CD4-positive, alpha-beta T cell (primary cell): ENCODE measurements at regions not wholly inside any gene's neighbourhood (a gene's known extent, or its start where the extent isn't known, plus 50 kb on each side); places are given as distances from the start of the nearest gene placed in this dataset.

Experiments used
- ATAC-seq: fragments of 200-7000 bp; cut with Tn5 transposase; one replicate; pipeline ENCODE4 v1.10.0; 2022; ENCODE audit warnings: mild to moderate bottlenecking; ENCODE audit not compliant: poor library complexity
- CTCF ChIA-PET: fragments of 350-600 bp; sonication (Branson Sonifier 250); formaldehyde crosslinking; loops from one replicate; lab custom pipeline; 2021; ENCODE audit warnings: antibody characterized with exemption, inconsistent platforms; lab: Charles Lee
- POLR2A ChIA-PET: fragments of 350-600 bp; sonication (Branson Sonifier 250); formaldehyde crosslinking; loops from one replicate; lab custom pipeline; 2021; ENCODE audit warnings: antibody characterized with exemption, inconsistent platforms; lab: Charles Lee
- DNase-seq, 14 experiments: peaks; one replicate each; pipeline ENCODE4 v3.0.0-alpha.2; 2013 to 2020; ENCODE audit warnings: mixed read lengths in 2 of 14
- H3K27ac ChIP-seq, 2 donors: one replicate each; pipeline versions ENCODE4 v1.5.1 to v1.7.0; 2013; ENCODE audit warnings: low read length in 2 of 2, low read depth in 1 of 2, mild to moderate bottlenecking in 1 of 2
- H3K27me3 ChIP-seq, 2 experiments: 1 replicate in 1 of 2; 2 replicates in 1 of 2; pipeline versions ENCODE4 v1.6.1 to v1.7.0; 2013; ENCODE audit warnings: low read length in 2 of 2, control low read depth in 1 of 2, mild to moderate bottlenecking in 1 of 2, moderate library complexity in 1 of 2; ENCODE audit not compliant: insufficient read depth in 2 of 2, control insufficient read depth in 1 of 2
- H3K36me3 ChIP-seq: one replicate; pipeline ENCODE4 v1.6.1; 2013; ENCODE audit warnings: low read length, control low read depth; ENCODE audit not compliant: insufficient read depth
- H3K4me1 ChIP-seq: one replicate; pipeline ENCODE4 v1.6.1; 2013; ENCODE audit warnings: low read length, control low read depth; ENCODE audit not compliant: insufficient read depth
- H3K4me3 ChIP-seq: one replicate; pipeline ENCODE4 v1.5.1; 2013; ENCODE audit warnings: mild to moderate bottlenecking, low read length, moderate library complexity
- H3K9me3 ChIP-seq, 2 experiments: 1 replicate in 1 of 2; 2 replicates in 1 of 2; pipeline versions ENCODE4 v1.6.1 to v1.7.0; 2013; ENCODE audit warnings: low read length in 2 of 2, mild to moderate bottlenecking in 2 of 2, control low read depth in 1 of 2, moderate library complexity in 1 of 2; ENCODE audit not compliant: control insufficient read depth in 1 of 2, insufficient read depth in 1 of 2
- H3K27ac Mint-ChIP-seq: one replicate; pipeline ENCODE4 v1.8.0; 2020; ENCODE audit warnings: mixed read lengths
- H3K27me3 Mint-ChIP-seq: one replicate; pipeline ENCODE4 v1.8.0; 2021; ENCODE audit warnings: mixed read lengths
- H3K36me3 Mint-ChIP-seq: one replicate; pipeline ENCODE4 v1.8.0; 2021; ENCODE audit warnings: low read depth, mixed read lengths
- H3K4me1 Mint-ChIP-seq: one replicate; pipeline ENCODE4 v1.8.0; 2021; ENCODE audit warnings: low read depth, mixed read lengths
- H3K4me3 Mint-ChIP-seq: one replicate; pipeline ENCODE4 v1.8.0; 2020; ENCODE audit warnings: mild to moderate bottlenecking, mixed read lengths
- H3K9me3 Mint-ChIP-seq: one replicate; pipeline ENCODE4 v1.8.0; 2020; ENCODE audit warnings: mixed read lengths
- intact Hi-C, 2 experiments: fragments of 100-400 bp; cut with DNase I in 1 of 2; cut with micrococcal nuclease in 1 of 2; formaldehyde crosslinking; loops; one replicate each; pipeline versions ENCODE4 v1.15.1 to v1.9.0; 2023 to 2025; cut with DNase I, micrococcal nuclease
- TF ChIP-seq, protein P1 (sequence below): fragments of 200-600 bp; IDR thresholded peaks from one replicate; pipeline ENCODE4 v1.8.0; 2022; ENCODE audit warnings: antibody characterized with exemption, mild to moderate bottlenecking

DNA sequence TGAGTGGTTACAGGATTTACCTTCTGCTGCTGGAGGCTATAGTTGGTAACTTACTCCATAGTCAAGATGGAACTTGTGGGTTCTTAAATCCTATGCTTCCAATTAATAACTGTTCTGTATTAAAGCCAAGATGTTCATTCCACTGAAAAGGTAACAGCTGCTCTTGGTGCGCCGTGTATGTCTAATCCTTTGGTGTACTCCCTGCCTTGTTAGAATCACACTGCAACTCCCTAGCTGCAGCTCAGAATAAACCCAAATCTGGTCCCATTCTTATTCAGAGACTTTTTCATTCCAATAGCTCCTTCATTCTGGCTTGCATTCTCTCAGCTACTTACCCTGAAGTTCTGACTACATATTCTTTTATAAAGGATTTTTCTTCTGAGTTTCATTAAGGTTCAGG is 1355.5 kb downstream of the MAT2B start:
- Histone ChIP-seq H3K36me3 (no peaks in the 10 kb centered on the region), H3K4me3 (no peak overlapping the region), H3K27me3 (no peaks in the 10 kb centered on the region), H3K4me1 (no peaks in the 10 kb centered on the region), H3K27ac (no peak overlapping the region), H3K9me3 (peaks cover 0 to under 1% of the 10 kb centered on the region in 2 experiments)
- ATAC-seq, result no peak
- H3K4me1 Mint-ChIP-seq, result no peaks in the 10 kb centered on the region
- no peak overlapping the region for H3K4me3 Mint-ChIP-seq
- no peak overlapping the region for H3K27ac Mint-ChIP-seq
- ChIA-PET POLR2A (no interaction called here), CTCF (no interaction called here)
- intact Hi-C loops, result no loop called here
- no peaks in the 10 kb centered on the region for H3K27me3 Mint-ChIP-seq
- no peaks in the 10 kb centered on the region for H3K36me3 Mint-ChIP-seq
- peaks cover 4% of the 10 kb centered on the region for H3K9me3 Mint-ChIP-seq
- TF ChIP-seq, protein P1, sequence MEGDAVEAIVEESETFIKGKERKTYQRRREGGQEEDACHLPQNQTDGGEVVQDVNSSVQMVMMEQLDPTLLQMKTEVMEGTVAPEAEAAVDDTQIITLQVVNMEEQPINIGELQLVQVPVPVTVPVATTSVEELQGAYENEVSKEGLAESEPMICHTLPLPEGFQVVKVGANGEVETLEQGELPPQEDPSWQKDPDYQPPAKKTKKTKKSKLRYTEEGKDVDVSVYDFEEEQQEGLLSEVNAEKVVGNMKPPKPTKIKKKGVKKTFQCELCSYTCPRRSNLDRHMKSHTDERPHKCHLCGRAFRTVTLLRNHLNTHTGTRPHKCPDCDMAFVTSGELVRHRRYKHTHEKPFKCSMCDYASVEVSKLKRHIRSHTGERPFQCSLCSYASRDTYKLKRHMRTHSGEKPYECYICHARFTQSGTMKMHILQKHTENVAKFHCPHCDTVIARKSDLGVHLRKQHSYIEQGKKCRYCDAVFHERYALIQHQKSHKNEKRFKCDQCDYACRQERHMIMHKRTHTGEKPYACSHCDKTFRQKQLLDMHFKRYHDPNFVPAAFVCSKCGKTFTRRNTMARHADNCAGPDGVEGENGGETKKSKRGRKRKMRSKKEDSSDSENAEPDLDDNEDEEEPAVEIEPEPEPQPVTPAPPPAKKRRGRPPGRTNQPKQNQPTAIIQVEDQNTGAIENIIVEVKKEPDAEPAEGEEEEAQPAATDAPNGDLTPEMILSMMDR, result no peak
- DNase-seq, result no peak

DNA sequence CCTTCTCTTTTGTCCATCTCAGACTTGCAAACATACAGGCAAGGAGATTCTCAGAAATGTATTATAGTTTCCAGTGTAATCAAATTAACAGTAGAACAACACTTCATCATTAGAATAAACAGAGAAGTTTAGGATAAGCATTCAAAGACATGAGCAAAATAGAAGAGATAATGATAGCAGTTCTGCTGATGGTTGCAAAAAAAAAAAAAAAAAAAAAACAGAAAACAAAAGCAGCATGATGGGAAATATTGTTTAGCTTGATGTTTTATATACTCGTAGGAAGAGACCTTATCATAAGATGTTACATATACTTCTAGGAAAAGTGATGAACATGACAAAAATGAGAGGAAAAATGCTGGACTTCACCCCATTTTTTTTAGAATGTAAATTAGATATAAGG is 1356.2 kb downstream of the MAT2B start:
- Histone ChIP-seq H3K36me3 (no peaks in the 10 kb centered on the region), H3K4me1 (no peaks in the 10 kb centered on the region), H3K4me3 (no peak overlapping the region), H3K27me3 (no peaks in the 10 kb centered on the region), H3K27ac (no peak overlapping the region), H3K9me3 (no peaks in the 10 kb centered on the region)
- Mint-ChIP-seq H3K9me3 (peaks cover 4% of the 10 kb centered on the region), H3K4me1 (no peaks in the 10 kb centered on the region), H3K27me3 (no peaks in the 10 kb centered on the region), H3K27ac (no peak overlapping the region), H3K4me3 (no peak overlapping the region), H3K36me3 (no peaks in the 10 kb centered on the region)
- TF ChIP-seq, protein P1, result no peak
- CTCF ChIA-PET, result no interaction called here
- POLR2A ChIA-PET, result no interaction called here
- ATAC-seq (no peak), DNase-seq (no peak)
- intact Hi-C loops, result no loop called here

DNA sequence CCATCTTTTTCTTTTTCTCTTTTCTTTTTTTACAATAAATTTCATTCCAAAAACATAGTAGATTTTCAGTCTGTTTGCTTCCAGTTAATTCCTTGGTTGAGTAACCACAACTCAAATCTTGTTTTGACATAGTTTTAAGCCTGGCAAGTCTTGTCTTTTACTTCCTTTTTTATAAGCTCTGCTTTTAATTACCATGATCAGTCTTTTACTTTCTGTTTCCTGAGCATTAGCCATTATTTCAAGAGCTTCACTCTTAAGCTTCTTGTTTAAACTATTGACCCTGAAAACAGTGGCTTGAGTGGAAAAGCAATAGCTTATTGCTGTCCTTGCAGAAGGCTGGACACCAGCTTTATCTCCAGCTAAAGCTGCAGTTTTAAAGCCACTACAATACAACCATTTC is 1363.3 kb downstream of the MAT2B start:
- DNase-seq (no peak), ATAC-seq (no peak)
- H3K27ac Mint-ChIP-seq, result no peak overlapping the region
- H3K4me1 Mint-ChIP-seq, result no peaks in the 10 kb centered on the region
- ChIA-PET POLR2A (no interaction called here), CTCF (no interaction called here)
- Histone ChIP-seq H3K9me3 (no peaks in the 10 kb centered on the region), H3K27me3 (no peaks in the 10 kb centered on the region), H3K27ac (no peak overlapping the region), H3K4me1 (no peaks in the 10 kb centered on the region), H3K36me3 (no peaks in the 10 kb centered on the region), H3K4me3 (no peak overlapping the region)
- H3K9me3 Mint-ChIP-seq, result peaks cover 7% of the 10 kb centered on the region
- intact Hi-C loops, result no loop called here
- no peaks in the 10 kb centered on the region for H3K27me3 Mint-ChIP-seq
- no peak overlapping the region for H3K4me3 Mint-ChIP-seq
- TF ChIP-seq, protein P1, result no peak
- H3K36me3 Mint-ChIP-seq, result no peaks in the 10 kb centered on the region
